Effector memory CD8-positive, alpha-beta T cell (primary cell): ENCODE measurements at regions not wholly inside any gene's neighbourhood (a gene's known extent, or its start where the extent isn't known, plus 50 kb on each side); places are given as distances from the start of the nearest gene placed in this dataset.

Experiments used
- ATAC-seq: fragments of 150-1000 bp; cut with Tn5 transposase; replicated peaks from 2 replicates; pipeline ENCODE4 v1.10.0; 2021; ENCODE audit warnings: mild to moderate bottlenecking, moderate library complexity
- DNase-seq, 3 experiments: peaks; one replicate each; pipeline ENCODE4 v3.0.0; 2021
- H3K27ac Mint-ChIP-seq, 2 donors: one replicate each; pipeline ENCODE4 v1.8.0; 2022; ENCODE audit warnings: mild to moderate bottlenecking in 2 of 2, mixed read lengths in 2 of 2, moderate library complexity in 2 of 2
- H3K27me3 Mint-ChIP-seq, 2 donors: one replicate each; pipeline ENCODE4 v1.8.0; 2022; ENCODE audit warnings: mixed read lengths in 2 of 2
- H3K36me3 Mint-ChIP-seq: one replicate; pipeline ENCODE4 v1.8.0; 2022; ENCODE audit warnings: mild to moderate bottlenecking, moderate library complexity, mixed read lengths; ENCODE audit not compliant: insufficient read depth
- H3K4me1 Mint-ChIP-seq, 2 donors: one replicate each; pipeline ENCODE4 v1.8.0; 2022; ENCODE audit warnings: low read depth in 2 of 2, mixed read lengths in 2 of 2
- H3K4me3 Mint-ChIP-seq, 2 donors: one replicate each; pipeline ENCODE4 v1.8.0; 2022; ENCODE audit warnings: mild to moderate bottlenecking in 2 of 2, mixed read lengths in 2 of 2, moderate library complexity in 2 of 2
- H3K9me3 Mint-ChIP-seq, 2 donors: one replicate each; pipeline ENCODE4 v1.8.0; 2022; ENCODE audit warnings: mixed read lengths in 2 of 2

- no peak for DNase-seq
- no peaks in the 10 kb centered on the region for H3K27me3 Mint-ChIP-seq
- no peak for ATAC-seq
- H3K36me3 Mint-ChIP-seq = no peaks in the 10 kb centered on the region
- peak overlapping the region in 1 of 2 donors; percentile 4 for H3K27ac Mint-ChIP-seq
- no peak overlapping the region for H3K4me3 Mint-ChIP-seq
- H3K9me3 Mint-ChIP-seq = peaks cover 0 to 2% of the 10 kb centered on the region in 2 donors
- peaks cover 21 to 39% of the 10 kb centered on the region in 2 donors for H3K4me1 Mint-ChIP-seq
These were observed 74.8 kb upstream of the CDK1 start for GRCh38 chr10:60703266-60704041.

GRCh38 chr10:60687679-60688078, 90.6 kb upstream of the CDK1 start:
- H3K4me1 Mint-ChIP-seq = peaks cover 5 to 14% of the 10 kb centered on the region in 2 donors
- no peak overlapping the region for H3K27ac Mint-ChIP-seq
- H3K9me3 Mint-ChIP-seq = no peaks in the 10 kb centered on the region
- no peak overlapping the region for H3K4me3 Mint-ChIP-seq
- ATAC-seq (no peak), DNase-seq (no peak)
- H3K27me3 Mint-ChIP-seq = no peaks in the 10 kb centered on the region
- H3K36me3 Mint-ChIP-seq = peaks cover under 1% of the 10 kb centered on the region

- no peak for ATAC-seq
These were observed 94.2 kb upstream of the CDK1 start for GRCh38 chr10:60684091-60684490.

GRCh38 chr10:60681103-60681502, 97.2 kb upstream of the CDK1 start:
- H3K27me3 Mint-ChIP-seq = no peaks in the 10 kb centered on the region
- peaks cover 6 to 18% of the 10 kb centered on the region in 2 donors for H3K4me1 Mint-ChIP-seq

More at GRCh38 chr10:60684091-60684490, 94.2 kb upstream of the CDK1 start:
- no peak overlapping the region for H3K4me3 Mint-ChIP-seq
- H3K27ac Mint-ChIP-seq = no peak overlapping the region
- peaks cover 4 to 14% of the 10 kb centered on the region in 2 donors for H3K4me1 Mint-ChIP-seq
- no peaks in the 10 kb centered on the region for H3K9me3 Mint-ChIP-seq
- no peak for DNase-seq
- H3K27me3 Mint-ChIP-seq = no peaks in the 10 kb centered on the region
- H3K36me3 Mint-ChIP-seq = peaks cover 7% of the 10 kb centered on the region

GRCh38 chr10:60679388-60679990, 98.8 kb upstream of the CDK1 start:
- H3K4me1 Mint-ChIP-seq = peaks cover 6 to 18% of the 10 kb centered on the region in 2 donors
- H3K27me3 Mint-ChIP-seq = no peaks in the 10 kb centered on the region
- ATAC-seq (no peak), DNase-seq (no peak)
- no peaks in the 10 kb centered on the region for H3K9me3 Mint-ChIP-seq
- no peak overlapping the region for H3K27ac Mint-ChIP-seq
- no peak overlapping the region for H3K4me3 Mint-ChIP-seq
- H3K36me3 Mint-ChIP-seq = peaks cover 7% of the 10 kb centered on the region

More at GRCh38 chr10:60681103-60681502, 97.2 kb upstream of the CDK1 start:
- peaks cover 7% of the 10 kb centered on the region for H3K36me3 Mint-ChIP-seq
- ATAC-seq (no peak), DNase-seq (no peak)
- no peak overlapping the region for H3K27ac Mint-ChIP-seq
- H3K4me3 Mint-ChIP-seq = no peak overlapping the region
- H3K9me3 Mint-ChIP-seq = no peaks in the 10 kb centered on the region

- Mint-ChIP-seq H3K4me3 (no peak overlapping the region), H3K36me3 (peaks cover 7% of the 10 kb centered on the region), H3K27ac (no peak overlapping the region), H3K4me1 (peaks cover 6 to 14% of the 10 kb centered on the region in 2 donors), H3K27me3 (no peaks in the 10 kb centered on the region), H3K9me3 (no peaks in the 10 kb centered on the region)
- DNase-seq (no peak), ATAC-seq (no peak)
These were observed 99.3 kb upstream of the CDK1 start for GRCh38 chr10:60678978-60679377.

GRCh38 chr10:60677531-60678129, 100.6 kb upstream of the CDK1 start:
- H3K27ac Mint-ChIP-seq = no peak overlapping the region
- no peaks in the 10 kb centered on the region for H3K27me3 Mint-ChIP-seq
- H3K36me3 Mint-ChIP-seq = peaks cover 6% of the 10 kb centered on the region
- peaks cover 3 to 11% of the 10 kb centered on the region in 2 donors for H3K4me1 Mint-ChIP-seq
- no peaks in the 10 kb centered on the region for H3K9me3 Mint-ChIP-seq
- no peak overlapping the region for H3K4me3 Mint-ChIP-seq
- no peak for DNase-seq
- no peak for ATAC-seq

- peaks cover 3% of the 10 kb centered on the region for H3K36me3 Mint-ChIP-seq
- no peak for DNase-seq
- no peak overlapping the region for H3K4me3 Mint-ChIP-seq
- no peak overlapping the region for H3K27ac Mint-ChIP-seq
- H3K9me3 Mint-ChIP-seq = no peaks in the 10 kb centered on the region
- H3K27me3 Mint-ChIP-seq = no peaks in the 10 kb centered on the region
- peaks cover 2 to 15% of the 10 kb centered on the region in 2 donors for H3K4me1 Mint-ChIP-seq
- ATAC-seq = no peak
These were observed 103.0 kb upstream of the CDK1 start for GRCh38 chr10:60675236-60675635.

GRCh38 chr10:60669501-60669900, 108.8 kb upstream of the CDK1 start:
- Mint-ChIP-seq H3K4me1 (peaks cover 10 to 28% of the 10 kb centered on the region in 2 donors), H3K36me3 (no peaks in the 10 kb centered on the region), H3K27me3 (no peaks in the 10 kb centered on the region), H3K27ac (peak overlapping the region in 1 of 2 donors; percentile 32), H3K9me3 (no peaks in the 10 kb centered on the region), H3K4me3 (no peak overlapping the region)
- ATAC-seq = no peak
- no peak for DNase-seq

GRCh38 chr10:60666221-60666620, 112.1 kb upstream of the CDK1 start:
- DNase-seq = no peak
- Mint-ChIP-seq H3K4me1 (peaks cover 15 to 44% of the 10 kb centered on the region in 2 donors), H3K4me3 (no peak overlapping the region)

GRCh38 chr10:60664859-60665258, 113.4 kb upstream of the CDK1 start:
- DNase-seq = no peak
- no peak overlapping the region for H3K4me3 Mint-ChIP-seq
- no peaks in the 10 kb centered on the region for H3K27me3 Mint-ChIP-seq
- peaks cover 12 to 33% of the 10 kb centered on the region in 2 donors for H3K4me1 Mint-ChIP-seq
- H3K36me3 Mint-ChIP-seq = no peaks in the 10 kb centered on the region
- ATAC-seq = no peak
- no peak overlapping the region for H3K27ac Mint-ChIP-seq
- no peaks in the 10 kb centered on the region for H3K9me3 Mint-ChIP-seq

More at GRCh38 chr10:60666221-60666620, 112.1 kb upstream of the CDK1 start:
- no peaks in the 10 kb centered on the region for H3K27me3 Mint-ChIP-seq
- H3K36me3 Mint-ChIP-seq = no peaks in the 10 kb centered on the region
- no peak for ATAC-seq
- H3K9me3 Mint-ChIP-seq = no peaks in the 10 kb centered on the region
- no peak overlapping the region for H3K27ac Mint-ChIP-seq

GRCh38 chr10:60663850-60664249, 114.4 kb upstream of the CDK1 start:
- Mint-ChIP-seq H3K36me3 (no peaks in the 10 kb centered on the region), H3K4me1 (peaks cover 8 to 33% of the 10 kb centered on the region in 2 donors), H3K4me3 (no peak overlapping the region), H3K27ac (no peak overlapping the region), H3K27me3 (no peaks in the 10 kb centered on the region), H3K9me3 (no peaks in the 10 kb centered on the region)
- ATAC-seq (no peak), DNase-seq (no peak)

- no peaks in the 10 kb centered on the region for H3K27me3 Mint-ChIP-seq
- no peak overlapping the region for H3K4me3 Mint-ChIP-seq
- H3K9me3 Mint-ChIP-seq = no peaks in the 10 kb centered on the region
- H3K4me1 Mint-ChIP-seq = peaks cover 8 to 29% of the 10 kb centered on the region in 2 donors
- no peaks in the 10 kb centered on the region for H3K36me3 Mint-ChIP-seq
- DNase-seq = no peak
- H3K27ac Mint-ChIP-seq = no peak overlapping the region
- ATAC-seq = no peak
These were observed 115.2 kb upstream of the CDK1 start for GRCh38 chr10:60662917-60663614.
